ENCODE measurements at regions not wholly inside any gene's neighbourhood (a gene's known extent, or its start where the extent isn't known, plus 50 kb on each side); places are given as distances from the start of the nearest gene placed in this dataset.

GRCh38 chr4:179747218-179747910 lies 2305.1 kb upstream of the AGA start:
- no peak for DNase-seq (ENCODE audit: low read depth)
- no peak overlapping the region for H3K4me3 ChIP-seq (ENCODE audit: low read depth, low read length)
- TF ChIP-seq CTCF (IDR thresholded peaks at IDR 0.05; ENCODE audit: control insufficient read depth, extremely low read depth, insufficient read depth), result no peak

DNA sequence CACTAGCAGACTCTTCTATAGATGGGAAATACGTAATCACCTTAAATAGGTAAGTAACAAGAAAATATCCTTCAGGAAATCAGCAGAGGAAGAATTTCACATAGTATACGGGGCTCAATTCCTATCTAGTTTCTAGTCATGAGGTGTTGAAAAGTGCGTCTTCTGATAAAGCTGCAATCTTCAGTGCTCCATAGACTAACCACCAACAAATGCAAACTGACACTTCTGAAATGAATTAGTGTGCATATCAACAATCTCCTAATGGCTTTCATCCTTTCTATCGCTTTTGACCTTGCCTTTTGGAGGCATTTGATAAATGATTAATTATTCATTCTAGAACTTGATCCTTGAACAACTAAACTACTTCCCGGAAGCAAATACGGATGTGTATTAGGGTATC lies 2306.6 kb upstream of the AGA start:
- no peak overlapping the region for H3K4me3 ChIP-seq (ENCODE audit: low read depth, low read length)
- no peak for TF ChIP-seq CTCF (IDR thresholded peaks at IDR 0.05; ENCODE audit: control insufficient read depth, extremely low read depth, insufficient read depth)
- DNase-seq (ENCODE audit: low read depth), result no peak

- H3K4me3 ChIP-seq (ENCODE audit: low read depth, low read length), result no peak overlapping the region
- no peak for TF ChIP-seq CTCF (IDR thresholded peaks at IDR 0.05; ENCODE audit: control insufficient read depth, extremely low read depth, insufficient read depth)
- no peak for DNase-seq (ENCODE audit: low read depth)
Measured at GRCh38 chr4:179750374-179750773, 2308.1 kb upstream of the AGA start.

GRCh38 chr4:179751669-179752068 lies 2309.4 kb upstream of the AGA start:
- H3K4me3 ChIP-seq (ENCODE audit: low read depth, low read length), result no peak overlapping the region
- DNase-seq (ENCODE audit: low read depth), result no peak

GRCh38 chr4:179755322-179755721 lies 2313.1 kb upstream of the AGA start:
- no peak for TF ChIP-seq CTCF (IDR thresholded peaks at IDR 0.05; ENCODE audit: control insufficient read depth, extremely low read depth, insufficient read depth)
- H3K4me3 ChIP-seq (ENCODE audit: low read depth, low read length), result no peak overlapping the region
- no peak for DNase-seq (ENCODE audit: low read depth)

More at GRCh38 chr4:179751669-179752068, 2309.4 kb upstream of the AGA start:
- no peak for TF ChIP-seq CTCF (IDR thresholded peaks at IDR 0.05; ENCODE audit: control insufficient read depth, extremely low read depth, insufficient read depth)

GRCh38 chr4:179757641-179758040 lies 2315.4 kb upstream of the AGA start:
- no peak for DNase-seq (ENCODE audit: low read depth)
- no peak for TF ChIP-seq CTCF (IDR thresholded peaks at IDR 0.05; ENCODE audit: control insufficient read depth, extremely low read depth, insufficient read depth)
- H3K4me3 ChIP-seq (ENCODE audit: low read depth, low read length), result no peak overlapping the region

DNA sequence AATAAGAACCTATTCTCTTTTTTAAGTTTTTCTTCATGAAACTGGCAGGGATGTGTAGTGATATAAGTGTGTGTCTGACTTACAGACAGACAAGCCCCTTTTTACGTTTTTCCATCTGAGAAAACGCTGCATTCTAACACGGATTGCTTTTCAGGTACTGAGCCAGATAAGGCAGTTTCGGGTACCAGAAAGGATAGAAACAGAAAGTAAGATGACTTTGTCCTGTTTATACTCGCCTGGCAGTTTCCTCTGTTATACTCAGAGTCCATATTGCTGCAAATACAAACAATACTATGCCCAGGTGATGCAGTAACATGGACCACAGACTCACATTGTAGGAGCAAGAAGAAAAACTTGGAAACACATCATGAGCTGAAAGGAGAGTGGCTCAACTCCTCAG lies 2320.6 kb upstream of the AGA start:
- no peak for DNase-seq (ENCODE audit: low read depth)
- TF ChIP-seq CTCF (IDR thresholded peaks at IDR 0.05; ENCODE audit: control insufficient read depth, extremely low read depth, insufficient read depth), result no peak
- no peak overlapping the region for H3K4me3 ChIP-seq (ENCODE audit: low read depth, low read length)

Data from LNCaP clone FGC (cell line).